Sigmoid colon (tissue), 6 donors: ENCODE measurements at regions not wholly inside any gene's neighbourhood (a gene's known extent, or its start where the extent isn't known, plus 50 kb on each side); places are given as distances from the start of the nearest gene placed in this dataset.

Experiments
- DNase-seq: peaks from one replicate; pipeline ENCODE4 v3.0.0-alpha.2; 2019
- H3K27ac ChIP-seq, 4 donors: fragments of 200-600 bp; sonication (generic); one replicate each; pipeline ENCODE4 v1.5.1; 2016 to 2019; ENCODE audit warnings: mild to moderate bottlenecking in 1 of 4
- H3K27me3 ChIP-seq, 3 donors: fragments of 200-600 bp; sonication (generic); one replicate each; pipeline ENCODE4 v1.5.1; 2019; ENCODE audit warnings: mild to moderate bottlenecking in 1 of 3
- H3K36me3 ChIP-seq, 4 donors: fragments of 200-600 bp; sonication (generic); one replicate each; pipeline ENCODE4 v1.5.1; 2016 to 2019
- H3K4me1 ChIP-seq, 4 donors: fragments of 200-600 bp; sonication (generic); one replicate each; pipeline ENCODE4 v1.5.1; 2017 to 2019
- H3K4me3 ChIP-seq, 4 donors: fragments of 200-600 bp; sonication (generic); one replicate each; pipeline ENCODE4 v1.5.1; 2017 to 2019; ENCODE audit warnings: mild to moderate bottlenecking in 2 of 4, moderate library complexity in 1 of 4
- H3K9me3 ChIP-seq, 4 donors: fragments of 200-600 bp in 3 of 4; sonication (generic) in 3 of 4; one replicate each; pipeline versions ENCODE4 v1.5.1 to v1.6.1; 2013 to 2019
- CTCF ChIP-seq, 4 experiments: fragments of 450-650 bp in 3 of 4; fragments of 200-600 bp in 1 of 4; IDR thresholded peaks; one replicate each; pipeline ENCODE4 v1.5.1; 2016 to 2019; ENCODE audit warnings: antibody characterized with exemption in 4 of 4, mild to moderate bottlenecking in 3 of 4, moderate library complexity in 2 of 4
- EP300 ChIP-seq, 4 donors: sonication (generic); formaldehyde crosslinking; IDR thresholded peaks; one replicate each; pipeline ENCODE4 v1.6.1; 2017; ENCODE audit warnings: antibody characterized with exemption in 4 of 4
- POLR2A ChIP-seq, 2 donors: fragments of 450-650 bp; IDR thresholded peaks; one replicate each; pipeline ENCODE4 v1.6.1; 2016; ENCODE audit warnings: antibody characterized with exemption in 2 of 2, mild to moderate bottlenecking in 2 of 2, moderate library complexity in 2 of 2
- POLR2AphosphoS5 ChIP-seq, 4 donors: sonication (generic); formaldehyde crosslinking; IDR thresholded peaks; one replicate each; pipeline ENCODE4 v1.6.1; 2017; ENCODE audit warnings: antibody characterized with exemption in 4 of 4
- WGBS, 2 donors: extraction: QIAGEN DNeasy Blood & Tissue Kit; methylation state at CpG; one replicate each; pipeline ENCODE4 v1.1.7; 2013; 5-methylcytosine and 5-hydroxymethylcytosine counted together
- intact Hi-C: fragments of 100-400 bp; cut with DNase I; formaldehyde crosslinking; loops from one replicate; pipeline ENCODE4 v1.15.1; 2023
- donor health status: healthy with polysubstance abuse.
- donor health status: healthy.

DNA sequence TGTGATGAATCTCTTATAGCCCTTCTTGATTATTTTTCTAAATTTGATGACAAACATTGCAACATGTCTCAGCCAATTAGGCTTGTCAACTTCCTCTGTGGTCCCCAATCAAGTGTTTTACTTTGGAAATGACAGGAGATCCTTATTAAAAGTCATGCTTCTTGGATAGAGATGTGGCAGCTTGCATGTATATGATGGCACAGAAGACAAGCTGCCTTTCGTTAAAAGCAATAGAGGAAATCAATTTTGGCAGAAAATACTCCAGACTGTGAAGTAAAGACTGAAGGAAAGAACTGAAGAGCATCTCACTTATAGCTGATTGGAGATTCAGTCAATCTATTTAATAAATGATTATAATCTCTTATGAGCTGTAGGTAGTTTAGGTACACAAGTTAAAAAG is 419.6 kb downstream of the PCDH7 start:
- Histone ChIP-seq H3K27me3 (no peaks in the 10 kb centered on the region), H3K27ac (no peak overlapping the region), H3K4me1 (no peaks in the 10 kb centered on the region), H3K4me3 (no peak overlapping the region), H3K9me3 (no peaks in the 10 kb centered on the region), H3K36me3 (peaks cover 8 to 25% (median 12%) of the 10 kb centered on the region in 4 donors)
- 77 to 79% methylated on average over 1 of the region's 1 CpG for WGBS, 2 donors
- intact Hi-C loops, result loop anchor here (10.0 kb wide), 1 partner anchor 425 kb away; no protein-coding TSS in a partner anchor
- no peak for TF ChIP-seq POLR2A (IDR thresholded peaks at IDR 0.05)
- TF ChIP-seq EP300 (IDR thresholded peaks at IDR 0.05), result no peak
- TF ChIP-seq CTCF (IDR thresholded peaks at IDR 0.05), result no peak
- no peak for TF ChIP-seq POLR2AphosphoS5 (IDR thresholded peaks at IDR 0.05)
- DNase-seq, result no peak

- H3K4me1 ChIP-seq, result no peaks in the 10 kb centered on the region
- 13 to 51% methylated on average over 4 of the region's 4 CpGs for WGBS, 2 donors
- DNase-seq, result no peak
- H3K27ac ChIP-seq, result no peak overlapping the region
- H3K9me3 ChIP-seq, result no peaks in the 10 kb centered on the region
- TF ChIP-seq POLR2AphosphoS5 (IDR thresholded peaks at IDR 0.05), result no peak
- no peak for TF ChIP-seq POLR2A (IDR thresholded peaks at IDR 0.05)
- no peak for TF ChIP-seq EP300 (IDR thresholded peaks at IDR 0.05)
- TF ChIP-seq CTCF (IDR thresholded peaks at IDR 0.05), result no peak
- intact Hi-C loops, result loop anchor here (10.0 kb wide), 1 partner anchor 426 kb away; no protein-coding TSS in a partner anchor
- peaks cover 8 to 29% (median 12%) of the 10 kb centered on the region in 4 donors for H3K36me3 ChIP-seq
- no peaks in the 10 kb centered on the region for H3K27me3 ChIP-seq
- H3K4me3 ChIP-seq, result no peak overlapping the region
These were observed 421.1 kb downstream of the PCDH7 start for GRCh38 chr4:31141095-31141831.

GRCh38 chr4:31141832-31142142 is 421.6 kb downstream of the PCDH7 start:
- DNase-seq, result no peak
- Histone ChIP-seq H3K36me3 (peaks cover 8 to 29% (median 12%) of the 10 kb centered on the region in 4 donors), H3K4me3 (no peak overlapping the region), H3K27me3 (no peaks in the 10 kb centered on the region), H3K27ac (no peak overlapping the region), H3K4me1 (no peaks in the 10 kb centered on the region), H3K9me3 (no peaks in the 10 kb centered on the region)
- TF ChIP-seq EP300 (IDR thresholded peaks at IDR 0.05), result no peak
- no peak for TF ChIP-seq CTCF (IDR thresholded peaks at IDR 0.05)
- no peak for TF ChIP-seq POLR2A (IDR thresholded peaks at IDR 0.05)
- no peak for TF ChIP-seq POLR2AphosphoS5 (IDR thresholded peaks at IDR 0.05)
- WGBS, 2 donors, result 92 to 94% methylated on average over 1 of the region's 1 CpG
- intact Hi-C loops, result loop anchor here (10.0 kb wide), 1 partner anchor 427 kb away; no protein-coding TSS in a partner anchor

DNA sequence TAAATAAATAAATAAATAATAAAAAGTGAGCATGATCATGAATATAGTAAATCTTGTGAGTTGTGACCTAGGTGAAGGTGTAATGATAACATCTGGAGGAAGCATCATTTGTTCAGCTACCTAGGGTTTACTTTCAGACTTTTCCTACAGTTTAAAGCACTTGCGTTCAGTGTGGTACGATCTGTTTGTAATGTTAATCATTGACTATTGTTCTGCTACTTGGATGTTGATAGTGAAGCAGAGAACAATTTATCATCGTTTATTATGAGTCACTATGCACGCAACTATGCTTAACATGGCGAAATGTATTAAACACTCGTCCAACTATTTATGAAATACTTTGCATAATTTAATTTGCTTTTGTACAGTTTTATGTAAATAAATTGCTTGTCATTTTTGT is 426.2 kb downstream of the PCDH7 start:
- no peak for TF ChIP-seq POLR2A (IDR thresholded peaks at IDR 0.05)
- TF ChIP-seq EP300 (IDR thresholded peaks at IDR 0.05), result no peak

DNA sequence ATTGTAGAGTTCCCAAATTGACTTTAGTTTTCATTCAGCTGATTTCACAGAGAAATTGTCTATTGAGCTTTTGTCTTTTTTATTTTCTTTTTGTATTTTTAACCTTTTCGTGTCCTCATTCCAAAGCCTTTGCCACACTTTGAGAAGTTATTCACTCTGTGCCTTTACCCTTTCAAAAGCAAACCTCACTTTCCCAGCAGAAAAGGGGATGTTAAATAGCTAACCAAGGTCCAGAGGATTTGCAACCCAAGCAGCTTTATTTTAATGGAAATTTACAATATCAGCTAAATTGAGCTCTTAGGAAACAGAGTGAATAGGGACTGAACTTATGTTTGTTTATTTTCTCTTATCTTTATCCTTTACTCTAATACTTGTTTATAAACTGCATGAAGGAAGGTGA is 428.8 kb downstream of the PCDH7 start:
- no peaks in the 10 kb centered on the region for H3K27me3 ChIP-seq
- TF ChIP-seq POLR2A (IDR thresholded peaks at IDR 0.05) (no peak), POLR2AphosphoS5 (IDR thresholded peaks at IDR 0.05) (no peak), EP300 (IDR thresholded peaks at IDR 0.05) (no peak), CTCF (IDR thresholded peaks at IDR 0.05) (no peak)
- no peak overlapping the region for H3K27ac ChIP-seq
- no peak for DNase-seq
- H3K4me1 ChIP-seq, result no peaks in the 10 kb centered on the region
- peaks cover 0 to 12% (median 0%) of the 10 kb centered on the region in 4 donors for H3K36me3 ChIP-seq
- no peaks in the 10 kb centered on the region for H3K9me3 ChIP-seq
- H3K4me3 ChIP-seq, result no peak overlapping the region
- intact Hi-C loops, result loop anchor here (10.0 kb wide), 1 partner anchor 434 kb away; no protein-coding TSS in a partner anchor
- WGBS, 2 donors, result 76 to 86% methylated on average over 1 of the region's 1 CpG

More for the DNA sequence above, 426.2 kb downstream of the PCDH7 start:
- no peaks in the 10 kb centered on the region for H3K4me1 ChIP-seq
- no peak overlapping the region for H3K27ac ChIP-seq
- no peaks in the 10 kb centered on the region for H3K9me3 ChIP-seq
- intact Hi-C loops, result loop anchor here (10.0 kb wide), 1 partner anchor 432 kb away; no protein-coding TSS in a partner anchor
- no peak overlapping the region for H3K4me3 ChIP-seq
- no peaks in the 10 kb centered on the region for H3K27me3 ChIP-seq
- H3K36me3 ChIP-seq, result peaks cover 8 to 29% (median 12%) of the 10 kb centered on the region in 4 donors
- no peak for DNase-seq
- WGBS, 2 donors, result 19 to 77% methylated on average over 6 of the region's 6 CpGs
